Skeletal muscle tissue (tissue), 3 donors: ENCODE measurements at regions not wholly inside any gene's neighbourhood (a gene's known extent, or its start where the extent isn't known, plus 50 kb on each side); places are given as distances from the start of the nearest gene placed in this dataset.
A peak's percentile ranks its signal among the peaks of the same experiment; 100 is the strongest.

Experiments
- H3K27ac ChIP-seq: one replicate; pipeline ENCODE4 v1.7.0; 2013; ENCODE audit warnings: mild to moderate bottlenecking, low read depth, low read length, inconsistent platforms
- H3K27me3 ChIP-seq, 3 donors: one replicate each; pipeline ENCODE4 v1.7.0; 2013; ENCODE audit warnings: low read length in 3 of 3; ENCODE audit not compliant: control insufficient read depth in 3 of 3, insufficient read depth in 3 of 3
- H3K36me3 ChIP-seq, 3 donors: one replicate each; pipeline ENCODE4 v1.7.0; 2013; ENCODE audit warnings: low read length in 3 of 3; ENCODE audit not compliant: control insufficient read depth in 3 of 3, insufficient read depth in 3 of 3
- H3K4me1 ChIP-seq, 3 donors: one replicate each; pipeline ENCODE4 v1.7.0; 2013; ENCODE audit warnings: low read length in 3 of 3, mild to moderate bottlenecking in 3 of 3; ENCODE audit not compliant: control insufficient read depth in 3 of 3, insufficient read depth in 3 of 3
- H3K4me3 ChIP-seq, 3 donors: one replicate each; pipeline ENCODE4 v1.7.0; 2013; ENCODE audit warnings: low read length in 3 of 3
- H3K9ac ChIP-seq, 3 donors: one replicate each; pipeline ENCODE4 v1.7.0; 2013; ENCODE audit warnings: low read length in 3 of 3, mild to moderate bottlenecking in 3 of 3, moderate library complexity in 2 of 3, low read depth in 1 of 3
- H3K9me3 ChIP-seq, 3 donors: one replicate each; pipeline ENCODE4 v1.7.0; 2013; ENCODE audit warnings: low read length in 3 of 3; ENCODE audit not compliant: control insufficient read depth in 3 of 3
- donor health status: Osteomylitis.

DNA sequence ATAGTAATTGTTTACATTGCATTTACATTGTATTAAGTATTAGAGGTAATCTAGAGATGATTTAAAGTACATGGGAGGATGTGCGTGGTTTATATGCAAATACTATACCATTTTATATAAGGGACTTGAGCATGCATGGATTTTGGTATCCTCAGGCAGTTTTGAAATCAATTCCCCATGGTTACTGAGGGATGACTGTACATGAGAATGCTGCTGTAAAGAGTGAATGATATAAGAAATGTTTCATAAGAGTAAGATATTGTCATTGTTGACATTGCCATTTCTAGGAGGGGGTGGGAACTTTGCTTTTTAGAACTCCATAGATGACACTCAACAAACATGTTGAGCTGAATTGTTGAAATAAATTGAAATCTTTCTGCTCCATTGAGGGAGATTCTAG, 185.0 kb downstream of the SEMA6A start:
- Histone ChIP-seq H3K9me3 (no peaks in the 10 kb centered on the region), H3K4me1 (peaks cover 7 to 18% (median 12%) of the 10 kb centered on the region in 3 donors), H3K27ac (no peak overlapping the region), H3K36me3 (no peaks in the 10 kb centered on the region), H3K27me3 (no peaks in the 10 kb centered on the region), H3K9ac (no peak overlapping the region), H3K4me3 (no peak overlapping the region)

DNA sequence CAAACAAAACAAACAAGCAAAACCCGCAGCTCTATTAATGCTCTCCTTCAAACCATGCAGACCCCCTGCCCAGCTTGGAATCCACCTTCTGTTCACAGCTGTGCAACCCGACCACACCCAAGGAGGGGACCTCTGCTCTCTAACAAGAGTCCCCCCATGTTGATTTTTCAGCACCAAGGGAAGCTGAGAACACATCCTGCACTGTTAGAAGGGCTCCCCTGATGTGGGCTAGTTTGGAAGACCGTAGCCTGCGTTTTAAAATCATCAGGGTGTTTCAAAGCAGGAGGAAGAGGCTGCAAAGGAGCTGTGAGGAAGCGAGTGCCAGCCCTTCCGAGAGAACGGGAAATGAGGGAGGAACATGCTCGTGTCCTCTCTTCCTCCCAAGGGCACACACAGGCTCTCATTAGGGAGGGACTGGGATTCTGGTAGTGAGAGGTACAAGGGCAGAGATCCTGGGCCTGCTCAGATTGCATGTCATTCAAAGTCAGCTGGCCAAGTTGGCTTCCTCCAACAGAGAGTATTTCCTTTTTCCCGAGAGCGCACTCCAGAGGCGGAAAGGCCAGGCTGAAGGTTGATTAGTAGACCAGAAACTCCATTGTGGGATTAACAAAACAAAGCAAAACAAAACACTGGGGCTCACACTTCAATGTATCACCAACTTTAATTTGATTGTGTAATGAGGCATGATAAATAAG, 185.9 kb downstream of the SEMA6A start:
- H3K4me3 ChIP-seq, result peak overlapping the region in 1 of 3 donors; percentile 20
- no peaks in the 10 kb centered on the region for H3K27me3 ChIP-seq
- no peak overlapping the region for H3K27ac ChIP-seq
- H3K4me1 ChIP-seq, result peaks cover 4 to 9% (median 7%) of the 10 kb centered on the region in 3 donors
- no peaks in the 10 kb centered on the region for H3K9me3 ChIP-seq
- peak overlapping the region in 2 of 3 donors; percentile 26 to 34 for H3K9ac ChIP-seq
- no peaks in the 10 kb centered on the region for H3K36me3 ChIP-seq

- Histone ChIP-seq H3K4me1 (peaks cover 6 to 8% (median 7%) of the 10 kb centered on the region in 3 donors), H3K27ac (no peak overlapping the region), H3K4me3 (no peak overlapping the region)
These were observed 186.9 kb downstream of the SEMA6A start for GRCh38 chr5:116387738-116388137.

DNA sequence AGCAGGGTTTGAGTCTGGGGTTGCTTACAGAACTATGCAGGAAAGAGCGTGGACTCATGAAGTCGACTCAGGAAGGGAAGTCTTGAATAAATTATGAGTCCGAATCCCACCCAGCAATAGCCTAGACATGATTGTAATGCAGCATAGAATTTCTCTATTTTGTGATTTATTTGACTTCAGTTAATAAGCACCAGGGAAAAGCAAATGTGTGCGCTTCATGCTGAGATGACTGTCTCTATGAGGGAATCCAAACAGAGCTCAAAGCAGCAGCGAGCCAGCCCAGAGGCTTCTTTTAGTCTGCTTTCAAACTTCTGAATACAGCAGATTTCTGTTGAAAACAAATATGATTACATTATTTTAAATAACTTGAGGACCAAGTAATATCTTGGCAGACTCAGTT, 188.0 kb downstream of the SEMA6A start:
- H3K4me3 ChIP-seq, result no peak overlapping the region
- H3K27me3 ChIP-seq, result no peaks in the 10 kb centered on the region
- no peak overlapping the region for H3K27ac ChIP-seq
- H3K36me3 ChIP-seq, result no peaks in the 10 kb centered on the region
- H3K9ac ChIP-seq, result no peak overlapping the region
- H3K9me3 ChIP-seq, result no peaks in the 10 kb centered on the region
- H3K4me1 ChIP-seq, result peaks cover 6 to 15% (median 7%) of the 10 kb centered on the region in 3 donors

More at GRCh38 chr5:116387738-116388137, 186.9 kb downstream of the SEMA6A start:
- Histone ChIP-seq H3K9me3 (no peaks in the 10 kb centered on the region), H3K27me3 (no peaks in the 10 kb centered on the region), H3K9ac (no peak overlapping the region), H3K36me3 (no peaks in the 10 kb centered on the region)

DNA sequence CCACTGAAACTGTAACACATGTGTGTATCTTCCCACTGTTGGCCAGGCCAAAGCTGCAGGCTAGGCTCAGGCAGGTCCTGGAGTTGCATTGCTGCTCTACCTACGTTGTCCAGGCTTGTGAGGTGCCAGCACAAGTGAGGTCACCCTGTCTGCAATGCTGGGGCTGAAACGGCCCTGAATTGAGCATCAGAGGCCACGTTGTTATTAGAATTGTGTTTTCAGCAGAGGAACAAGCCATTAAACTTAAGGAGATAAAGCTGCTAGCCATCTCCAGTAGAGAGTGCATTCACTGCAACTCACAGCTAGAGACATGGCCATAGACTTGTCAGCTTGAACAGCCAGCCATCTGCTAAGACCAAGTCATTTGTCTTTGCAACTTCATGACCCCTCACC, 191.8 kb downstream of the SEMA6A start:
- no peaks in the 10 kb centered on the region for H3K9me3 ChIP-seq
- no peak overlapping the region for H3K27ac ChIP-seq
- peaks cover 13 to 21% (median 15%) of the 10 kb centered on the region in 3 donors for H3K4me1 ChIP-seq
- H3K9ac ChIP-seq, result no peak overlapping the region
- no peaks in the 10 kb centered on the region for H3K36me3 ChIP-seq
- no peak overlapping the region for H3K4me3 ChIP-seq
- H3K27me3 ChIP-seq, result no peaks in the 10 kb centered on the region

DNA sequence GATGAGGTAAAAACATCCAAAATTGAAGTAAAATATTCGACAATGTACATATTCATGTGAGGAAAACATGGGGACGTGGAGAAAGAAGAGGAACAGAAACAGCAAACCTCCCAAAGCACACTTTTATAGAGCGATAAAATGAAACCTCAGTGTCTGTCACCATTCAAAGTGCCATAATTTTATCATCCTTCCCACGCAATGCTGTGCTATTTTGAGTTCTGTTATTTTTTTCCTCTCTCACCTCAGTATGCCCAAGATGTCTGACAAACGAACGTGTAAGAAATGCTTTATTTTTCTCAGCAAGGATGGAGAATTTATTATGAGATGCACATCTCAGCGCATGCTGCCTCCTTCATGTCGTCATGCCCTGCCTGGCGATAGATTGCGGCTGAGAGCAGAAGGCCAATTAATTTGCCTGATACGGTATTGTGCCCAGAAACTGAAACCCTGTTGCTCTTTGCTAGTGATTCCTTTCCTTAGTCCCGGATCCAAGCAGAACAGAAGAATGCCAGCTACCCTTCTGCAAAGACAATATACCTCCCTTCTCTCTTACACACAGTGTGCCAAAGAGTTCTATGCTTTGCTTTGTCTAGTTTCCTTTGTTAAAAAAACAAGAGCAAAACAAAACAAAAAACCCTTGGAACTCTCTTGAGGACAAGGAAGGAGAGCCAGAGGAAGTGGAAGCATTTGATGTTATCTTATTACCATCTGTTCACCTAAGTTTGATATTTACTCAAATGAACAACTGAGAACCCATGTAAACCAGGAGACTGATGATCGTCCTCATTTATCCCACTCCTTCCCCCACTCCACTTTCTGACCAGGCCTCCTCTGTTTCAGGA, 192.4 kb downstream of the SEMA6A start:
- Histone ChIP-seq H3K36me3 (no peaks in the 10 kb centered on the region), H3K27me3 (no peaks in the 10 kb centered on the region), H3K4me1 (peaks cover 19 to 23% (median 20%) of the 10 kb centered on the region in 3 donors), H3K9me3 (no peaks in the 10 kb centered on the region), H3K9ac (no peak overlapping the region), H3K27ac (no peak overlapping the region), H3K4me3 (no peak overlapping the region)

DNA sequence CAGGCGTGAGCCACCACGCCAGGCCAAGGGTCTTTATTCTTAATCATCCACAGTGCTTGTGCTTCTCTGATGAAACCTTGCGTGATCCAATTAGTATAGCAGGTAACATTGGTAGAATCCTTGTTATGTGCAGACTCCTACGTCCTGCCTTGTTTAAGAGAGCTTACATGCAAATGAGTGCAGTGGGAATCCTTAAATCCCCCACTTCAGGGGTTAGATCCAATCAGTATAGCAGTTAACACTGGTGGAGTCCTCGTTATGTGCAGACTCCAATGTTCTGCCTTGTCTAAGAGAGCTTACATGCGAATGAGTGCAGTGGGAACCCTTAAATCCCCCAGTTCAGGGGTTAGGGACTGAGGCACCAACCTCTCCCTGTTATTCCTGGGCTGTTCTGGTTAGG, 193.4 kb downstream of the SEMA6A start:
- no peaks in the 10 kb centered on the region for H3K27me3 ChIP-seq
- no peaks in the 10 kb centered on the region for H3K9me3 ChIP-seq
- H3K4me3 ChIP-seq, result no peak overlapping the region
- no peak overlapping the region for H3K27ac ChIP-seq
- peaks cover 25 to 30% (median 28%) of the 10 kb centered on the region in 3 donors for H3K4me1 ChIP-seq
- no peak overlapping the region for H3K9ac ChIP-seq
- H3K36me3 ChIP-seq, result no peaks in the 10 kb centered on the region

DNA sequence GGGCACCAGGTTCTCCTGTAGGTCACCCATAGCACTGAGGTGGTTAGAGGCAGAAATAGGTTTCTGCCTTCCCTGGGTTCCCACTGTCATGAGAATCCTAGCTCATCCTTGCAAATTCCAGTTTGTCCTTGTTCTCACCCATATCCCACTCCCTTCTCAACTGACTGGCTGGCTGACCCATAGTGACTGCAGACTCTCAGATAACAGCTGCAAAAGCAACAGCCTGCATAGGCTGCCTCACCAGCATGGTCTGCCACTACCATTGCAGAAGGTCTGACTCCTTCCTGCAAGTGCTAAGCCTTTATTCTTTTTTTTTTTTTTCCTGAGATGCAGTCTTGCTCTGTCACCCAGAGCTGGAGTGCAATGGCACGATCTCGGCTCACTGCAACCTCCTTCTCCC, 194.0 kb downstream of the SEMA6A start:
- H3K27me3 ChIP-seq, result no peaks in the 10 kb centered on the region
- no peak overlapping the region for H3K27ac ChIP-seq
- H3K4me1 ChIP-seq, result peaks cover 29 to 35% (median 30%) of the 10 kb centered on the region in 3 donors
- no peak overlapping the region for H3K9ac ChIP-seq
- H3K9me3 ChIP-seq, result no peaks in the 10 kb centered on the region
- no peaks in the 10 kb centered on the region for H3K36me3 ChIP-seq
- H3K4me3 ChIP-seq, result no peak overlapping the region

DNA sequence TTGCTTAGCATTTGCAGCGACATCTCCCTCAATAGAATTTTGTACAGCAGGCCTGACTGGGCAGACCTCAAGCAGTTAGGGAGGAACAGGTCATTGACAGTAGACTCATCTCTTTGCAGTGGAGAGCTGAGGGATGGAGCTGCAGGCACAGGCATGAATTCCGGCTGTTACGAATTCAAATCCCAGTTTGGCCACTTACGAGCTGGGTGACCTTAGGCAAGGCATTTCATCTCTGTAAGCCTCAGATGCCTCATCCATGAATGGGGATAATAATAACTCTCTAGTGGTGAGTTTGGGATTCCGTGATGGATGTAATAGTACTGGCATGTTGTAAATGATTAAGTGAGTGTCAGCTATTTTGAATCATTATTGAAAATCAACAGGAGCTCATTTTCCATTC, 195.3 kb downstream of the SEMA6A start:
- H3K4me3 ChIP-seq, result no peak overlapping the region
- no peaks in the 10 kb centered on the region for H3K27me3 ChIP-seq
- H3K4me1 ChIP-seq, result peaks cover 37 to 43% (median 41%) of the 10 kb centered on the region in 3 donors

GRCh38 chr5:116378777-116379121, 195.9 kb downstream of the SEMA6A start:
- H3K27me3 ChIP-seq, result no peaks in the 10 kb centered on the region
- no peak overlapping the region for H3K4me3 ChIP-seq
- no peaks in the 10 kb centered on the region for H3K36me3 ChIP-seq
- no peaks in the 10 kb centered on the region for H3K9me3 ChIP-seq
- peaks cover 37 to 45% (median 41%) of the 10 kb centered on the region in 3 donors for H3K4me1 ChIP-seq
- H3K9ac ChIP-seq, result no peak overlapping the region
- no peak overlapping the region for H3K27ac ChIP-seq

More for the DNA sequence above, 195.3 kb downstream of the SEMA6A start:
- H3K36me3 ChIP-seq, result no peaks in the 10 kb centered on the region
- no peak overlapping the region for H3K9ac ChIP-seq
- H3K9me3 ChIP-seq, result no peaks in the 10 kb centered on the region
- no peak overlapping the region for H3K27ac ChIP-seq
